HG02840 (cell line): ENCODE measurements at regions not wholly inside any gene's neighbourhood (a gene's known extent, or its start where the extent isn't known, plus 50 kb on each side); places are given as distances from the start of the nearest gene placed in this dataset.
A peak's percentile ranks its signal among the peaks of the same experiment; 100 is the strongest.
"Not testable (repeated sequence)": the region's sequence is repeated elsewhere in the genome, so short reads cannot be mapped to it uniquely, and the experiment has no call there.

Source experiments
- ATAC-seq: cut with Tn5 transposase; IDR thresholded peaks from one replicate; pipeline ENCODE4 v1.9.1; 2021; ENCODE audit warnings: mild to moderate bottlenecking, moderate library complexity, moderate number of reproducible peaks; ENCODE audit not compliant: unreplicated experiment, low FRiP score

GRCh38 chr2:62337403-62337802 lies 141.5 kb downstream of the B3GNT2 start:
- ATAC-seq = no peak

GRCh38 chr2:62335612-62336011 lies 139.7 kb downstream of the B3GNT2 start:
- ATAC-seq = no peak

- ATAC-seq = no peak
These were observed 138.6 kb downstream of the B3GNT2 start for GRCh38 chr2:62334440-62335058.

- ATAC-seq = no peak
These were observed 138.1 kb downstream of the B3GNT2 start for GRCh38 chr2:62334009-62334408.

GRCh38 chr2:62330959-62331358 lies 135.0 kb downstream of the B3GNT2 start:
- no peak for ATAC-seq

GRCh38 chr2:62329797-62330196 lies 133.9 kb downstream of the B3GNT2 start:
- no peak for ATAC-seq

GRCh38 chr2:62326735-62327134 lies 130.8 kb downstream of the B3GNT2 start:
- no peak for ATAC-seq

- ATAC-seq = no peak
These were observed 129.5 kb downstream of the B3GNT2 start for GRCh38 chr2:62325398-62325797.

GRCh38 chr2:62321380-62322289 lies 125.7 kb downstream of the B3GNT2 start:
- ATAC-seq = no peak

GRCh38 chr2:62320657-62321357 lies 124.9 kb downstream of the B3GNT2 start:
- no peak for ATAC-seq

- not testable (repeated sequence) for ATAC-seq
These were observed 124.2 kb downstream of the B3GNT2 start for GRCh38 chr2:62320137-62320536.

GRCh38 chr2:62319070-62319469 lies 123.2 kb downstream of the B3GNT2 start:
- no peak for ATAC-seq

- no peak for ATAC-seq
These were observed 119.6 kb downstream of the B3GNT2 start for GRCh38 chr2:62315476-62315875.

GRCh38 chr2:62314291-62314690 lies 118.4 kb downstream of the B3GNT2 start:
- no peak for ATAC-seq

- ATAC-seq = peak; percentile 57
These were observed 117.7 kb downstream of the B3GNT2 start for GRCh38 chr2:62313449-62314227.

- peak; percentile 44 for ATAC-seq
These were observed 113.7 kb downstream of the B3GNT2 start for GRCh38 chr2:62309465-62310091.

GRCh38 chr2:62309081-62309464 lies 113.2 kb downstream of the B3GNT2 start:
- ATAC-seq = no peak

- no peak for ATAC-seq
These were observed 111.8 kb downstream of the B3GNT2 start for GRCh38 chr2:62307469-62308389.
